ENCODE measurements at regions not wholly inside any gene's neighbourhood (a gene's known extent, or its start where the extent isn't known, plus 50 kb on each side); places are given as distances from the start of the nearest gene placed in this dataset.

- no peak for TF ChIP-seq POLR2A (IDR thresholded peaks at IDR 0.05)
- TF ChIP-seq CTCF (IDR thresholded peaks at IDR 0.05) = no peak
- TF ChIP-seq EP300 (IDR thresholded peaks at IDR 0.05) = no peak
- no peak for TF ChIP-seq POLR2AphosphoS5 (IDR thresholded peaks at IDR 0.05)
These were observed 791.9 kb downstream of the FAT4 start for GRCh38 chr4:126106658-126107057.

All from suprapubic skin (tissue), 4 donors.